Suprapubic skin (tissue), 4 donors: ENCODE measurements at regions not wholly inside any gene's neighbourhood (a gene's known extent, or its start where the extent isn't known, plus 50 kb on each side); places are given as distances from the start of the nearest gene placed in this dataset.

ENCODE experiments used
- CTCF ChIP-seq, 2 donors: fragments of 200-600 bp in 1 of 2; fragments of 450-650 bp in 1 of 2; sonication (generic) in 1 of 2; IDR thresholded peaks; one replicate each; pipeline ENCODE4 v1.5.1; 2016 to 2019; ENCODE audit warnings: antibody characterized with exemption in 2 of 2, mild to moderate bottlenecking in 1 of 2, moderate library complexity in 1 of 2
- EP300 ChIP-seq: sonication (generic); formaldehyde crosslinking; IDR thresholded peaks from one replicate; pipeline ENCODE4 v1.6.1; 2017; ENCODE audit warnings: antibody characterized with exemption
- POLR2A ChIP-seq, 2 donors: fragments of 450-650 bp; IDR thresholded peaks; one replicate each; pipeline ENCODE4 v1.6.1; 2017; ENCODE audit warnings: antibody characterized with exemption in 2 of 2, mild to moderate bottlenecking in 2 of 2, moderate library complexity in 2 of 2
- POLR2AphosphoS5 ChIP-seq, 3 donors: sonication (generic); formaldehyde crosslinking; IDR thresholded peaks; one replicate each; pipeline ENCODE4 v1.6.1; 2017; ENCODE audit warnings: antibody characterized with exemption in 3 of 3

GRCh38 chr5:18375641-18376040 is 741.4 kb downstream of the TAF11L14 start:
- TF ChIP-seq POLR2A (IDR thresholded peaks at IDR 0.05) (no peak), POLR2AphosphoS5 (IDR thresholded peaks at IDR 0.05) (no peak), CTCF (IDR thresholded peaks at IDR 0.05) (no peak), EP300 (no peak)
